H9 (cell line): ENCODE measurements at regions not wholly inside any gene's neighbourhood (a gene's known extent, or its start where the extent isn't known, plus 50 kb on each side); places are given as distances from the start of the nearest gene placed in this dataset.

ENCODE experiments used
- DNase-seq: peaks from one replicate; pipeline ENCODE4 v3.0.0-alpha.2; 2017
- H2AFZ ChIP-seq: one replicate; pipeline ENCODE4 v1.6.1; 2013; ENCODE audit warnings: mild to moderate bottlenecking, low read length, control low read depth, moderate library complexity
- H2AK5ac ChIP-seq: 2 replicates; pipeline ENCODE4 v1.6.1; 2013; ENCODE audit warnings: low read length, control low read depth, mixed read lengths; ENCODE audit not compliant: insufficient read length
- H2BK120ac ChIP-seq: one replicate; pipeline ENCODE4 v1.6.1; 2013; ENCODE audit warnings: low read depth, mild to moderate bottlenecking, low read length, control low read depth, inconsistent platforms; ENCODE audit not compliant: poor library complexity, severe bottlenecking
- H2BK12ac ChIP-seq: 2 replicates; pipeline ENCODE4 v1.6.1; 2013; ENCODE audit warnings: low read length, control low read depth, mixed read lengths, low read depth; ENCODE audit not compliant: insufficient read length
- H2BK15ac ChIP-seq: 2 replicates; pipeline ENCODE4 v1.6.1; 2013; ENCODE audit warnings: low read depth, low read length, control low read depth
- H2BK20ac ChIP-seq: one replicate; pipeline ENCODE4 v1.6.1; 2013; ENCODE audit warnings: low read depth, mild to moderate bottlenecking, low read length, control low read depth, inconsistent platforms; ENCODE audit not compliant: poor library complexity, severe bottlenecking
- H2BK5ac ChIP-seq: 2 replicates; pipeline ENCODE4 v1.6.1; 2013; ENCODE audit warnings: low read length, control low read depth, mixed read lengths; ENCODE audit not compliant: insufficient read length
- H3K14ac ChIP-seq: 2 replicates; pipeline ENCODE4 v1.6.1; 2013; ENCODE audit warnings: low read length, control low read depth; ENCODE audit not compliant: insufficient read depth
- H3K18ac ChIP-seq: 2 replicates; pipeline ENCODE4 v1.6.1; 2013; ENCODE audit warnings: low read depth, mild to moderate bottlenecking, mixed read lengths, low read length, control low read depth; ENCODE audit not compliant: insufficient read length
- H3K23ac ChIP-seq: 2 replicates; pipeline ENCODE4 v1.6.1; 2013; ENCODE audit warnings: low read length, control low read depth, mixed read lengths, low read depth; ENCODE audit not compliant: insufficient read length
- H3K23me2 ChIP-seq: 2 replicates; pipeline ENCODE4 v1.6.1; 2013; ENCODE audit warnings: low read depth, mild to moderate bottlenecking, mixed read lengths, low read length, control low read depth; ENCODE audit not compliant: insufficient read length, poor library complexity, severe bottlenecking
- H3K27ac ChIP-seq: 2 replicates; pipeline ENCODE4 v1.5.1; 2013; ENCODE audit warnings: low read length, control low read depth, mixed read lengths, low read depth; ENCODE audit not compliant: insufficient read length
- H3K27me3 ChIP-seq: 2 replicates; pipeline ENCODE4 v1.6.1; 2013; ENCODE audit warnings: low read length, control low read depth, inconsistent platforms; ENCODE audit not compliant: insufficient read depth
- H3K4ac ChIP-seq: 2 replicates; pipeline ENCODE4 v1.6.1; 2013; ENCODE audit warnings: low read depth, mild to moderate bottlenecking, control low read depth, inconsistent platforms, low read length, moderate library complexity
- H3K4me1 ChIP-seq: 2 replicates; pipeline ENCODE4 v1.6.1; 2013; ENCODE audit warnings: low read length, control low read depth, inconsistent platforms; ENCODE audit not compliant: insufficient read depth
- H3K4me2 ChIP-seq: 2 replicates; pipeline ENCODE4 v1.6.1; 2013; ENCODE audit warnings: low read length, control low read depth, mixed read lengths; ENCODE audit not compliant: insufficient read length, insufficient read depth
- H3K56ac ChIP-seq: 2 replicates; pipeline ENCODE4 v1.6.1; 2013; ENCODE audit warnings: low read depth, mild to moderate bottlenecking, mixed read lengths, low read length, control low read depth; ENCODE audit not compliant: insufficient read length
- H3K79me1 ChIP-seq: 2 replicates; pipeline ENCODE4 v1.6.1; 2013; ENCODE audit warnings: low read depth, mild to moderate bottlenecking, moderate library complexity, low read length, control low read depth, inconsistent platforms; ENCODE audit not compliant: insufficient read depth, poor library complexity, severe bottlenecking
- H3K79me2 ChIP-seq: 2 replicates; pipeline ENCODE4 v1.6.1; 2013; ENCODE audit warnings: low read length, control low read depth, inconsistent platforms; ENCODE audit not compliant: insufficient read depth
- H3K9ac ChIP-seq: 2 replicates; pipeline ENCODE4 v1.6.1; 2013; ENCODE audit warnings: low read length, control low read depth, mixed read lengths; ENCODE audit not compliant: insufficient read length; ENCODE audit errors: extremely low read depth
- H3K9me3 ChIP-seq: one replicate; pipeline ENCODE4 v1.6.1; 2013; ENCODE audit warnings: low read depth, low read length, inconsistent platforms; ENCODE audit not compliant: control insufficient read depth
- H3T11ph ChIP-seq: one replicate; pipeline ENCODE4 v1.6.1; 2013; ENCODE audit warnings: mild to moderate bottlenecking, low read length, control low read depth, inconsistent platforms
- H4K20me1 ChIP-seq: one replicate; pipeline ENCODE4 v1.6.1; 2013; ENCODE audit not compliant: control insufficient read depth, insufficient read length, insufficient read depth
- H4K5ac ChIP-seq: 2 replicates; pipeline ENCODE4 v1.6.1; 2013; ENCODE audit warnings: low read depth, mild to moderate bottlenecking, mixed read lengths, low read length, control low read depth; ENCODE audit not compliant: insufficient read length
- H4K8ac ChIP-seq: replicated peaks from 2 replicates; pipeline ENCODE4 v1.6.1; 2013; ENCODE audit warnings: low read length, control low read depth, mixed read lengths, low read depth; ENCODE audit not compliant: insufficient read length
- H4K91ac ChIP-seq: 2 replicates; pipeline ENCODE4 v1.6.1; 2013; ENCODE audit warnings: low read depth, mild to moderate bottlenecking, moderate library complexity, mixed read lengths, low read length, control low read depth; ENCODE audit not compliant: insufficient read length
- H3K27ac Mint-ChIP-seq, 3 experiments: 2 replicates in 2 of 3; 3 replicates in 1 of 3; pipeline ENCODE4 v1.8.0; 2020 to 2021; ENCODE audit warnings: mixed read lengths in 3 of 3, mild to moderate bottlenecking in 1 of 3, moderate library complexity in 1 of 3
- H3K27me3 Mint-ChIP-seq: 2 replicates; pipeline ENCODE4 v1.8.0; 2021; ENCODE audit warnings: low read depth, mild to moderate bottlenecking, moderate library complexity, mixed read lengths
- H3K36me3 Mint-ChIP-seq, 3 experiments: 2 replicates in 2 of 3; 3 replicates in 1 of 3; pipeline ENCODE4 v1.8.0; 2020 to 2021; ENCODE audit warnings: low read depth in 3 of 3, mixed read lengths in 3 of 3; ENCODE audit not compliant: insufficient read depth in 1 of 3
- H3K4me1 Mint-ChIP-seq, 2 experiments: 2 replicates each; pipeline ENCODE4 v1.8.0; 2020; ENCODE audit warnings: mixed read lengths in 2 of 2
- H3K4me3 Mint-ChIP-seq, 2 experiments: 2 replicates in 1 of 2; 3 replicates in 1 of 2; pipeline ENCODE4 v1.8.0; 2020 to 2021; ENCODE audit warnings: mild to moderate bottlenecking in 2 of 2, mixed read lengths in 2 of 2, moderate library complexity in 1 of 2
- H3K9me3 Mint-ChIP-seq, 2 experiments: 2 replicates in 1 of 2; 3 replicates in 1 of 2; pipeline ENCODE4 v1.8.0; 2020; ENCODE audit warnings: mild to moderate bottlenecking in 2 of 2, mixed read lengths in 2 of 2, moderate library complexity in 1 of 2
- WGBS: extraction: QIAGEN DNeasy Blood & Tissue Kit; methylation state at CpG from one replicate; pipeline ENCODE4 v1.1.7; 2013; ENCODE audit warnings: missing lambda C conversion rate, low lambda C conversion rate, mixed read lengths; ENCODE audit not compliant: insufficient read length; ENCODE audit errors: extremely low coverage; 5-methylcytosine and 5-hydroxymethylcytosine counted together
- TF ChIP-seq, protein P1 (sequence below): fragments of 200-600 bp; sonication (generic); conservative IDR thresholded peaks from 3 replicates; pipeline ENCODE4 v1.8.0; 2021; ENCODE audit warnings: antibody characterized with exemption, mild to moderate bottlenecking

- no peaks in the 10 kb centered on the region for H3K36me3 Mint-ChIP-seq
- Histone ChIP-seq H2BK120ac (no peak overlapping the region), H3K23ac (no peak overlapping the region), H4K20me1 (no peaks in the 10 kb centered on the region), H4K5ac (no peak overlapping the region), H2AK5ac (no peak overlapping the region), H4K91ac (no peak overlapping the region), H3K4me2 (no peak overlapping the region), H3K27ac (no peak overlapping the region), H4K8ac (no peak overlapping the region), H3K56ac (no peak overlapping the region), H3K27me3 (no peaks in the 10 kb centered on the region), H2AFZ (no peak overlapping the region), H2BK5ac (no peak overlapping the region), H2BK15ac (no peak overlapping the region), H3T11ph (no peak overlapping the region), H3K9me3 (no peaks in the 10 kb centered on the region), H3K18ac (no peak overlapping the region), H3K79me1 (no peaks in the 10 kb centered on the region), H2BK20ac (no peak overlapping the region), H3K23me2 (no peaks in the 10 kb centered on the region), H3K14ac (no peak overlapping the region), H3K4me1 (no peaks in the 10 kb centered on the region), H3K9ac (no peak overlapping the region), H3K4ac (no peak overlapping the region), H3K79me2 (no peaks in the 10 kb centered on the region), H2BK12ac (no peak overlapping the region)
- no peaks in the 10 kb centered on the region for H3K9me3 Mint-ChIP-seq
- no peak for DNase-seq
- no peaks in the 10 kb centered on the region for H3K27me3 Mint-ChIP-seq
- H3K4me1 Mint-ChIP-seq, result peaks cover 3 to 6% of the 10 kb centered on the region in 2 experiments; a peak in 2 of 4 replicates
- TF ChIP-seq, protein P1, sequence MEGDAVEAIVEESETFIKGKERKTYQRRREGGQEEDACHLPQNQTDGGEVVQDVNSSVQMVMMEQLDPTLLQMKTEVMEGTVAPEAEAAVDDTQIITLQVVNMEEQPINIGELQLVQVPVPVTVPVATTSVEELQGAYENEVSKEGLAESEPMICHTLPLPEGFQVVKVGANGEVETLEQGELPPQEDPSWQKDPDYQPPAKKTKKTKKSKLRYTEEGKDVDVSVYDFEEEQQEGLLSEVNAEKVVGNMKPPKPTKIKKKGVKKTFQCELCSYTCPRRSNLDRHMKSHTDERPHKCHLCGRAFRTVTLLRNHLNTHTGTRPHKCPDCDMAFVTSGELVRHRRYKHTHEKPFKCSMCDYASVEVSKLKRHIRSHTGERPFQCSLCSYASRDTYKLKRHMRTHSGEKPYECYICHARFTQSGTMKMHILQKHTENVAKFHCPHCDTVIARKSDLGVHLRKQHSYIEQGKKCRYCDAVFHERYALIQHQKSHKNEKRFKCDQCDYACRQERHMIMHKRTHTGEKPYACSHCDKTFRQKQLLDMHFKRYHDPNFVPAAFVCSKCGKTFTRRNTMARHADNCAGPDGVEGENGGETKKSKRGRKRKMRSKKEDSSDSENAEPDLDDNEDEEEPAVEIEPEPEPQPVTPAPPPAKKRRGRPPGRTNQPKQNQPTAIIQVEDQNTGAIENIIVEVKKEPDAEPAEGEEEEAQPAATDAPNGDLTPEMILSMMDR, result no peak
- no peak overlapping the region for H3K27ac Mint-ChIP-seq
- no CpG with 5 or more reads among the region's 2 CpGs for WGBS
- H3K4me3 Mint-ChIP-seq, result no peak overlapping the region
These were observed 920.9 kb upstream of the FAT3 start for GRCh38 chr11:91303749-91304148.
